ENCODE measurements at regions not wholly inside any gene's neighbourhood (a gene's known extent, or its start where the extent isn't known, plus 50 kb on each side); places are given as distances from the start of the nearest gene placed in this dataset.
"Not testable (repeated sequence)": the region's sequence is repeated elsewhere in the genome, so short reads cannot be mapped to it uniquely, and the experiment has no call there.

DNA sequence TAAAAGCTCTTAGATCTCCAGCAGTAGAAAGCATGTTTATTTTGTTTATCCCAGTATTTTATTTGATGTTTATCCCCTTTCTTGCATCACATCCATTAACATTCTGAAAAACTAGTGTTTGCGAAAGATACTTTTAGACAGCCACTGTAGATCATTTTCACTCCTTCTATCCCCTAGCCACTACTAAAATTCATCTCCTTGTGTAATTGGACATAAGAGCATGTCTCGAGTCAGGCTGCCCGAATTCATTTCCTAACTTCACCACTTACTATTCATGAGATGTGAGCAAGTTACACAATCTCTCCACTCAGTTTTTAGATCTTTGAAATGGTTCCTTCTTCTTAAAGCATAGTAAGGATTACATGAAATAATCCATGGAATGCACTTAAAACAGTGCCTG is 514.0 kb downstream of the KLF5 start:
- no peak for DNase-seq (ENCODE audit: low spot score)

GRCh38 chr13:73571376-73571775 is 512.6 kb downstream of the KLF5 start:
- DNase-seq (ENCODE audit: low spot score) = no peak

DNA sequence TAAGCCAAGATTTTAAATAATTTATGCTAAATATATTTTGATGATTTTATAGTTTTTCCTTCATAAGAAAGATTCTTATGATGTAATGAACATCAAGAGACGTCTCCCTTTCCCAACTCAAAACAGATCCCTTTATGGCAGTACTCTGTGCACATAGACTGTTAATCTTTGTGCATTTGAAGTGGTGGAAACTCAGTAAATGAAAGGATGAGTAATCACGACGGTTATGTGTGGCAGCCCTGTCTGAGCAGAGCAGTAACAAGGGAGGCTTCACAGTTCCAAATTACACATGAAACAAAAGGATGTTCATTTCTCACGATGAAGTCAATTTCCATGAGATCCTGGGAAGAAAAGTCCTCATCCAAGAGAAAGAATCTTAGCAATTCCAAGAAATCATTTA is 498.1 kb downstream of the KLF5 start:
- no peak for DNase-seq (ENCODE audit: low spot score)

DNA sequence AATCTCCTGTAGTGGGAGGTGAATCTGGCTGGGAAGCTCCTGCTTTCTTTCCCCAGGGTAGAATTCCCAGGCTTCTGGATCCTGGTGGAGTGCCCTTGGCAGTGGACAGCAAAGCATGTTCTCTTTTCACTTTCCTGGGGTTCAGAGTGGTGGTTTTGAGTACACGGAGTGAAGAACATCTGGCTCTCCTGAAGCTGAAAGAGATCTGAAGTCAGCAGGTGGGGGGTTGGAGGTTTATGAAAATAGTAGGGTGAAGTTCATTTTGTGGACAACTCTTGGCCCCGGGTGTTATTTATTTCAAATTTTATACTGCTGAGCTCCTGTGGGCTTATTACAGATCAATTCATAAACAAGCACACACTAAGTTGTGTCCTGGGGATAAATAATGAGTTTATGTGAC is 497.3 kb downstream of the KLF5 start:
- no peak for DNase-seq (ENCODE audit: low spot score)

DNA sequence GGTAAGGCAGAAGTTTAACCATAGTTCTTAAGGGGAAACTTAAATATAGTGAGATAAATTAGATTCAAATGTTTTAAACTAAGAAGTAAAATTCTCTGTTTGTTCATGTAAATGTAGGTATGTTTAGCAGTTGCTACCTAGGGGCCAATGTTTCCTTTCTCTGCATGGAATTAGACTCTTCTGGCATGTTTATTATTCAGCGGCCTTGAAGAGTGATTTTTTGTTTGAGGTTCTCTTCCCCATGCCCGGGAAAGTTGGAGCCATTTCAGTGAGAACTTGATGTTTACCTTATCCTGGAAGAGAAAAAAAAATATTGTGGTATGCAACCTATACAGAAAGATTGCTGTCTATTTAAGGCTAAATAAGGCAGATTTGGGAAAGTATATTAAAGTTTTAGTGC is 492.9 kb downstream of the KLF5 start:
- no peak for DNase-seq (ENCODE audit: low spot score)

- DNase-seq (ENCODE audit: low spot score) = no peak
Observed at GRCh38 chr13:73549717-73550116, 490.9 kb downstream of the KLF5 start.

GRCh38 chr13:73548449-73548848 is 489.6 kb downstream of the KLF5 start:
- DNase-seq (ENCODE audit: low spot score) = no peak

- DNase-seq (ENCODE audit: low spot score) = no peak
Observed at GRCh38 chr13:73547239-73547638, 488.4 kb downstream of the KLF5 start.

- DNase-seq (ENCODE audit: low spot score) = no peak
Observed at GRCh38 chr13:73544175-73544574, 485.4 kb downstream of the KLF5 start.

DNA sequence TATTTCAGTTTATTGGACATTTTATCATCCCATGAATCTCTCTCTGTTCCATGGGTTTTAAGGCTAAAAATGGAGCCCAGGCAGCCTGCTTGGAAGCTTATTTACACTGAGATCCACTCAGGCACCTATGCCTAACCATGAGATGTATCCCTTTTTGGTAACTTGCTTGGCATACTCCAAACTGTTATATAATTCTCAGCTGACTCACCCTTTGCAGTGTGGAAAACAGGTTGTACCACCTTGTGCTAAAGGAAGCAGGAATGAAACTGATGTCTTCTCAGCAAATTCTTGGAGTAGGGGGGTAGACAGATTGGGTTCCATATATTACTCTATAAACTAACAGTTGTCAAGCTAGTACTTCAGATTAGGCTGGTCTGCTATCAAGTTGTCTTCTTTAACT is 483.6 kb downstream of the KLF5 start:
- DNase-seq (ENCODE audit: low spot score) = no peak

DNA sequence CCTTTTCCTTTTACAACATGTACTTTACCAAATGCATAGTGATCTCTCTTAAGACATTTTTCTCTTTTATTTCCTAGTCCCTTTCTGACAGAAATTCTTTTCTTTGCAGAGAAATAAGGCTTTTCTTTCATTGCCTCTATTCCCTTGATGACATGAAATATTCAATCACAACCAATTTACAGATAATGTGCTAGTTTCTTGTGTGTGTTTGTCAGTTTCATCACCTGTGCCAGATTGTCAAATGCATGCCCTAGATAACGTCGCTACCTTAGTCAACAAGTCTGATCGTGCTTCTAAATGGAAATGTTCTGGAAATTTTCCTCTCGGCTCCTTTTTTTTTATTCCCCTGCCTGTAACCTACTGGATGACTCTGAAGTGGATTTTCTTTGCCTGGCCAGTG is 478.1 kb downstream of the KLF5 start:
- no peak for DNase-seq (ENCODE audit: low spot score)

- no peak for DNase-seq (ENCODE audit: low spot score)
Observed at GRCh38 chr13:73535341-73535740, 476.5 kb downstream of the KLF5 start.

- DNase-seq (ENCODE audit: low spot score) = no peak
Observed at GRCh38 chr13:73532987-73533510, 474.2 kb downstream of the KLF5 start.

DNA sequence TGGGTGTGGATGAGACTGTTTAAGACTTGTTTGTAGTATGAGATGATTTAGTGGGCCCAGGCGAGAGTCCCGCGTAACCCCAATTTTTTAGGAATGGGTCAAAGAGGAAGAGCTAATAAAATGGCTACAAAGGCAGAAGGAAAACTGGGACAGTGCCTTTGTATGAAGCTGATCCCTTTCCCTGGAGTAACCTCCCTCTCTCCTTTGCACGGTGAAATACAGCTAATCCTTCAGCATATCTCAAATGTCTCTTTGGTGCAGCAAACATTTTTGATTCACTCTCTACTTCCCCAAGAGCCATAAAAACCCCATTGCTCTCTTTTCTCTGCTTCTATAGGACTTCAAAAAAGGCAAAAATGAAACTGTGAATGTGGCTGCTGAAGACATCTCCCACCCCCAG is 473.8 kb downstream of the KLF5 start:
- DNase-seq (ENCODE audit: low spot score) = no peak

GRCh38 chr13:73531014-73531413 is 472.2 kb downstream of the KLF5 start:
- no peak for DNase-seq (ENCODE audit: low spot score)

GRCh38 chr13:73522937-73523336 is 464.1 kb downstream of the KLF5 start:
- no peak for DNase-seq (ENCODE audit: low spot score)

- DNase-seq (ENCODE audit: low spot score) = peak; percentile 12
Observed at GRCh38 chr13:73521985-73522524, 463.2 kb downstream of the KLF5 start.

GRCh38 chr13:73521290-73521624 is 462.5 kb downstream of the KLF5 start:
- no peak for DNase-seq (ENCODE audit: low spot score)

- no peak for DNase-seq (ENCODE audit: low spot score)
Observed at GRCh38 chr13:73520566-73521289, 461.9 kb downstream of the KLF5 start.

DNA sequence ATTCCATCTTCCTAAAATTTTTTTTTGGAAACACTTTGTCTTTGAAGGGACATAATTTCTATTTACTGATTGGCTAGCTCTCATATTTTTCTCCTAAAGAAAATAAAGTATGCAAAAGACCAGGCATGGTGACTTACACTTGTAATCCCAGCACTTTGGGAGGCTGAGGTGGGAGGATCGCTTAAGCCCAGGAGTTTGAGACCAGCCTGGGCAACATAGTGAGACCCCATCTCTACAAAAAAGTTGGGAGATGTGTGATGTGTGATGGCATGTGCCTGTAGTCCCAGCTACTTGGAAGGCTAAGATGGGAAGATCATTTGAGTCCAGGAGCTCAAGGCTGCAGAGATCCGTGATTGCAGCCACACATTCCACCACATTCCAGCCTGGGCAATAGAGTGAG is 461.3 kb downstream of the KLF5 start:
- DNase-seq (ENCODE audit: low spot score) = not testable (repeated sequence)

- no peak for DNase-seq (ENCODE audit: low spot score)
Observed at GRCh38 chr13:73519396-73520116, 460.8 kb downstream of the KLF5 start.

GRCh38 chr13:73517766-73518165 is 459.0 kb downstream of the KLF5 start:
- DNase-seq (ENCODE audit: low spot score) = no peak

DNA sequence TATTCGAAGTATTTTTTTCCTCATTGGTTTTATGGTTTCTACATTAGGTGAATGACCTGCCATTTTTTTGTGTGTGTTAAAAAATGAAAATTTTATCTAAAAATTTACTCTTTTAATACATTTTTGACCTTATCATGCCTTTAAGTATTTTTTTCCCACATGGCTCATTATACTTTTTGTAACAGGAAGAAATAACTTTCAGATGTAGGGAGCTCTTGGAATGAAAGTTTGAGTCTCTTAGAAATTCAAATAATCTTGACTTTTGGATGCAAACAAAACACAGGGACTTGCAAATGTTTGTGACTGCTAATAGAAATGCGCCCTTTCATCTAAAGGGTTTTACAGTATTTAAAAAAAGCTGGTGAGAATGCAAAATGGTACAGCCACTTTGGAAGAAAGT is 457.9 kb downstream of the KLF5 start:
- DNase-seq (ENCODE audit: low spot score) = no peak

All from GM03348 (cell line).